ENCODE measurements at regions not wholly inside any gene's neighbourhood (a gene's known extent, or its start where the extent isn't known, plus 50 kb on each side); places are given as distances from the start of the nearest gene placed in this dataset.

DNA sequence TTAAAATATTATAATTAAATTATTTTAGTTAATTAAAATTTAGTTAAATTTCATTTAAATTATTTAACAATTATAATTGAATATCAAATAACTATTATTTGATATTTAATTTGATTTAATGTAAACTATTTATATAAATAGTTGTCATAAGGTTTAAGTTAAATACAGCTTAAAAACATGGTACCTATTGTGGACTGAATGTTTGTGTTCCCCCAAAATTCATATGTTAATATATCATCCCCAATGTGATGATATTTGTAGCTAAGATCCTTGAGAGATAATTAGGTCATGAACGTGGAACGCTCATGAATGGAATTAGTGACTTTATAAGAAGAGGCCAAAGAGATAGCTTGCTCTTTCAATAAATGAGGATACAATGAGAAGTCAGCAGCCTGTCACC is 505.7 kb upstream of the LRATD1 start:
- TF ChIP-seq, protein P1, sequence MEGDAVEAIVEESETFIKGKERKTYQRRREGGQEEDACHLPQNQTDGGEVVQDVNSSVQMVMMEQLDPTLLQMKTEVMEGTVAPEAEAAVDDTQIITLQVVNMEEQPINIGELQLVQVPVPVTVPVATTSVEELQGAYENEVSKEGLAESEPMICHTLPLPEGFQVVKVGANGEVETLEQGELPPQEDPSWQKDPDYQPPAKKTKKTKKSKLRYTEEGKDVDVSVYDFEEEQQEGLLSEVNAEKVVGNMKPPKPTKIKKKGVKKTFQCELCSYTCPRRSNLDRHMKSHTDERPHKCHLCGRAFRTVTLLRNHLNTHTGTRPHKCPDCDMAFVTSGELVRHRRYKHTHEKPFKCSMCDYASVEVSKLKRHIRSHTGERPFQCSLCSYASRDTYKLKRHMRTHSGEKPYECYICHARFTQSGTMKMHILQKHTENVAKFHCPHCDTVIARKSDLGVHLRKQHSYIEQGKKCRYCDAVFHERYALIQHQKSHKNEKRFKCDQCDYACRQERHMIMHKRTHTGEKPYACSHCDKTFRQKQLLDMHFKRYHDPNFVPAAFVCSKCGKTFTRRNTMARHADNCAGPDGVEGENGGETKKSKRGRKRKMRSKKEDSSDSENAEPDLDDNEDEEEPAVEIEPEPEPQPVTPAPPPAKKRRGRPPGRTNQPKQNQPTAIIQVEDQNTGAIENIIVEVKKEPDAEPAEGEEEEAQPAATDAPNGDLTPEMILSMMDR (IDR thresholded peaks at IDR 0.05) = no peak
- no peak overlapping the region for H3K27ac Mint-ChIP-seq
- H3K4me1 Mint-ChIP-seq (ENCODE audit: low read depth) = no peaks in the 10 kb centered on the region
- DNase-seq = no peak
- no peak overlapping the region for H3K4me3 Mint-ChIP-seq
- H3K36me3 Mint-ChIP-seq (ENCODE audit: low read depth) = no peaks in the 10 kb centered on the region
- no peaks in the 10 kb centered on the region; the same call in 1 of the 2 replicates for H3K27me3 Mint-ChIP-seq (ENCODE audit: insufficient read depth)
- H3K9me3 Mint-ChIP-seq = peaks cover 28% of the 10 kb centered on the region

DNA sequence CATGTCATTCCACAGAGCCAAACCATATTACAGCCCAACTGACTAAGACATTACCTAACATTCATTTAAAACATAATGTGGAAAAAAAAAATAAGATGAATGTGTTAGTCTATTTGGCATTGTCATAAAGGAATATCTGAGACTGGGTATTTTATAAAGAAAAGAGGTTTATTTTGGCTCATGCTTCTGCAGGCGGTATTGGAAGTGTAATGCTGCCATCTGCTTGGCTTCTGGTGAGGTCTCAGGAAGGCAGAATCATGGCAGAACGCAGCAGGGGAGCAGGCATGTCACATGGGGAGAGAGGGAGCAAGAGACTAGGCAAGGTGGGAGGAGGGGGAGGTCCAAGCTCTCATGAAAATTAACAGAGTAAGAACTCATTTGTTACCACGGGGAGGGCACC is 504.8 kb upstream of the LRATD1 start:
- no peaks in the 10 kb centered on the region for H3K4me1 Mint-ChIP-seq (ENCODE audit: low read depth)
- no peak overlapping the region for H3K27ac Mint-ChIP-seq
- no peaks in the 10 kb centered on the region for H3K36me3 Mint-ChIP-seq (ENCODE audit: low read depth)
- no peak for DNase-seq
- no peak overlapping the region for H3K4me3 Mint-ChIP-seq
- no peaks in the 10 kb centered on the region; the same call in 1 of the 2 replicates for H3K27me3 Mint-ChIP-seq (ENCODE audit: insufficient read depth)
- H3K9me3 Mint-ChIP-seq = peaks cover 27% of the 10 kb centered on the region
- TF ChIP-seq, protein P1 (IDR thresholded peaks at IDR 0.05) = no peak

DNA sequence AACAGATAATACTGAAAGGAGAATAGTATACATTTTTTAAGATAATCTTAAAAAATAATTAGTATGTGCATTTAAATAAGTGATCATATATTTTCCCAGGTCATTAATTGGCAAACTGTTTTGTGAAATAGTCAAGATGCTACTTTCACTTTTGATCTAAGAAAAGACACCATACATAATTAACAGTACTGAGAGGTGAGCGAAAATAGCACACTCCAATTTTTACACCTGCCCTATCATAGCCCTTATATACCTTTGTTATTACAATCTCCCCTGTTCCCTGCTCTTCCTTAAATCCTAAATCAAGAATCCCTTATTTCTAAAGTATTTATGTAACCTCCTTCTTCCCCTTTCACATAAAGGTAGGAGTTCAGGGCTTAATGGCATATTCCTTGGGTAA is 500.1 kb upstream of the LRATD1 start:
- no peaks in the 10 kb centered on the region; the same call in 1 of the 2 replicates for H3K27me3 Mint-ChIP-seq (ENCODE audit: insufficient read depth)
- H3K36me3 Mint-ChIP-seq (ENCODE audit: low read depth) = no peaks in the 10 kb centered on the region
- H3K4me1 Mint-ChIP-seq (ENCODE audit: low read depth) = no peaks in the 10 kb centered on the region
- TF ChIP-seq, protein P1 (IDR thresholded peaks at IDR 0.05) = no peak
- H3K9me3 Mint-ChIP-seq = peaks cover 26% of the 10 kb centered on the region
- no peak overlapping the region for H3K4me3 Mint-ChIP-seq
- no peak for DNase-seq
- no peak overlapping the region for H3K27ac Mint-ChIP-seq

DNA sequence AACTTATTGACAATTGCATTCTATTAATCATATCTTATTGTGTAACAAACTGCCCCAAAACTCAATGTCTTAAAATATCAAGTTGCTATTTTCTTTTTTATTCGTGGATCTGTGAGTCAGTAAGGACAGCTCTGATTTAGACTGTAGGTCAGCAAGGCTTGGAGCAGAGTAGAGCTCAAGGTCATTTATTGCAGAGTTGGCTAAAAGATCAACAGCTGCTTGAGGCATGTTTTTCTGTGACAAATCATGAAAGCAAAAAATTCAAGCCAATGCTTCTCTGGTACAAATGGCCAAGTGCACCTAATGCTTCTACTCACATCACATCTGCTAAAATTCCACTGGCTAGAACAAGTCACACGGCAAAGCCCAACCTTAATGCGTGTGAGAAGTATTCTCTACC is 497.7 kb upstream of the LRATD1 start:
- DNase-seq = no peak
- no peak overlapping the region for H3K27ac Mint-ChIP-seq
- H3K4me1 Mint-ChIP-seq (ENCODE audit: low read depth) = no peaks in the 10 kb centered on the region
- H3K9me3 Mint-ChIP-seq = peaks cover 20% of the 10 kb centered on the region
- H3K36me3 Mint-ChIP-seq (ENCODE audit: low read depth) = no peaks in the 10 kb centered on the region
- H3K27me3 Mint-ChIP-seq (ENCODE audit: insufficient read depth) = no peaks in the 10 kb centered on the region
- TF ChIP-seq, protein P1 (IDR thresholded peaks at IDR 0.05) = no peak
- no peak overlapping the region for H3K4me3 Mint-ChIP-seq

DNA sequence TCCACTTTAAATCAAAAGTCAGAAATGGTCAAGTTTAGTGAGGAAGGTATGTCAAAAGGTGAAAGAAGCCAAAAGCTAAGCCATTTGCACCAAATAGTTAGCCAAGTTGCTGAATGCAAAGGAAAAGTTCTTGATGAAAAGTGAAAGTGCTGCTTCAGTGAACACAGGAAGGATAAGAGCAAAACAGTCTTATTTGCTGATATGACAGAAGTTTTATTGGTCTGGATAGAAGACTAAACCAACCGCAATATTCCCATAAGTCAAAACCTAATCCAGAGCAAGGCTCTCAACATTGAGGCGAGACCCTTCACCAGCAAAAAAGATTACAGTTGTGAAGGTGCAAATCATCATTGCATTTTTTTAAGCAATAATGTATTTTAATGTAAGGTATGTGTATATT is 496.5 kb upstream of the LRATD1 start:
- Mint-ChIP-seq H3K36me3 (ENCODE audit: low read depth) (no peaks in the 10 kb centered on the region), H3K4me3 (no peak overlapping the region), H3K27me3 (ENCODE audit: insufficient read depth) (no peaks in the 10 kb centered on the region), H3K9me3 (peaks cover 20% of the 10 kb centered on the region), H3K27ac (no peak overlapping the region), H3K4me1 (ENCODE audit: low read depth) (no peaks in the 10 kb centered on the region)
- TF ChIP-seq, protein P1 (IDR thresholded peaks at IDR 0.05) = no peak
- DNase-seq = no peak

DNA sequence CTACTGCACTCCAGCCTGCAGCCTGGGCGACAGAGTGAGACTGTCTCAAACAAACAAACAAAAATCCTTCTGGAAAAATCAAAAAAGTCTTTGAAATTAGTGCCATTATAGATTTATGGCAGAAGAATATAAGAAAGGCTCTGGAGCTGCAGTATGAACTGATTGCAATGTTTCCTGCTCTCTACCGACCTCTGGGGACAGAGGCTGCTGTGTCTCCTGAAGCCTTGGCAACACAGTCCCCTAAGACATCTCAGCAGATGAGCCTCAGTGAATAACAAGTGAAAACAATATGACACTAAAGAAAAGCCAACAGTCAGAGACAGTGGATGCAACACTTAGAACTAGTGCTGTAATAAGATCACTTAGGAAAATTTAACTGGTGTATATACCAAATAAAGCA is 494.9 kb upstream of the LRATD1 start:
- TF ChIP-seq, protein P1 (IDR thresholded peaks at IDR 0.05) = no peak
- no peaks in the 10 kb centered on the region for H3K4me1 Mint-ChIP-seq (ENCODE audit: low read depth)
- no peaks in the 10 kb centered on the region for H3K36me3 Mint-ChIP-seq (ENCODE audit: low read depth)
- no peak overlapping the region for H3K27ac Mint-ChIP-seq
- H3K27me3 Mint-ChIP-seq (ENCODE audit: insufficient read depth) = no peaks in the 10 kb centered on the region
- peaks cover 12% of the 10 kb centered on the region for H3K9me3 Mint-ChIP-seq
- no peak for DNase-seq
- H3K4me3 Mint-ChIP-seq = no peak overlapping the region
